GM23338 (cell line): ENCODE measurements at regions not wholly inside any gene's neighbourhood (a gene's known extent, or its start where the extent isn't known, plus 50 kb on each side); places are given as distances from the start of the nearest gene placed in this dataset.

Experiments
- ATAC-seq: fragments of 200-7000 bp; cut with Tn5 transposase; 3 replicates; pipeline ENCODE4 v1.9.1; 2020
- DNase-seq: peaks from one replicate; pipeline ENCODE4 v3.0.0-alpha.2; 2015; ENCODE audit warnings: low spot score
- H2AFZ ChIP-seq: fragments of 200-600 bp; sonication (generic); 2 replicates; pipeline ENCODE4 v1.8.0; 2016; ENCODE audit warnings: antibody characterized with exemption, mild to moderate bottlenecking, moderate library complexity
- H3F3A ChIP-seq: fragments of 200-600 bp; sonication (generic); replicated peaks from 2 replicates; pipeline ENCODE4 v1.8.0; 2017; ENCODE audit warnings: antibody characterized with exemption, mixed run types, low read depth
- H3K27ac ChIP-seq: fragments of 200-600 bp; sonication (generic); 2 replicates; pipeline ENCODE4 v1.6.1; 2016; ENCODE audit warnings: low read depth
- H3K27me3 ChIP-seq: fragments of 200-600 bp; sonication (generic); 2 replicates; pipeline ENCODE4 v1.8.0; 2016; ENCODE audit warnings: mild to moderate bottlenecking, mixed run types, moderate library complexity; ENCODE audit not compliant: insufficient read depth
- H3K36me3 ChIP-seq: fragments of 200-600 bp; sonication (generic); 2 replicates; pipeline ENCODE4 v1.8.0; 2016; ENCODE audit warnings: mild to moderate bottlenecking; ENCODE audit not compliant: insufficient read depth
- H3K4me1 ChIP-seq: fragments of 200-600 bp; sonication (generic); 2 replicates; pipeline ENCODE4 v1.8.0; 2016; ENCODE audit warnings: mild to moderate bottlenecking, moderate library complexity; ENCODE audit not compliant: insufficient read depth
- H3K4me2 ChIP-seq: fragments of 200-600 bp; sonication (generic); 2 replicates; pipeline ENCODE4 v1.7.1; 2017; ENCODE audit warnings: mixed run types
- H3K4me3 ChIP-seq: fragments of 200-600 bp; sonication (generic); 2 replicates; pipeline ENCODE4 v1.6.1; 2016; ENCODE audit warnings: mixed run types
- H3K79me2 ChIP-seq: fragments of 200-600 bp; sonication (generic); replicated peaks from 2 replicates; pipeline ENCODE4 v1.8.0; 2017; ENCODE audit warnings: mild to moderate bottlenecking; ENCODE audit not compliant: insufficient read depth
- H3K9me2 ChIP-seq: fragments of 200-600 bp; sonication (generic); 2 replicates; pipeline ENCODE4 v1.8.0; 2017; ENCODE audit not compliant: insufficient read depth
- H4K20me1 ChIP-seq: fragments of 200-600 bp; sonication (generic); replicated peaks from 2 replicates; pipeline ENCODE4 v1.8.0; 2017; ENCODE audit warnings: mild to moderate bottlenecking; ENCODE audit not compliant: insufficient read depth
- H3K27ac Mint-ChIP-seq: 2 replicates; pipeline ENCODE4 v1.8.0; 2020; ENCODE audit warnings: inconsistent platforms, mild to moderate bottlenecking, moderate library complexity, mixed read lengths
- H3K27me3 Mint-ChIP-seq: 3 replicates; pipeline ENCODE4 v1.8.0; 2022; ENCODE audit warnings: low read depth, mild to moderate bottlenecking, moderate library complexity, mixed read lengths, inconsistent platforms; ENCODE audit not compliant: insufficient read depth, poor library complexity
- H3K36me3 Mint-ChIP-seq: 3 replicates; pipeline ENCODE4 v1.8.0; 2021; ENCODE audit warnings: low read depth, mild to moderate bottlenecking, inconsistent platforms, moderate library complexity, mixed read lengths
- H3K4me1 Mint-ChIP-seq: 3 replicates; pipeline ENCODE4 v1.8.0; 2020; ENCODE audit warnings: mild to moderate bottlenecking, inconsistent platforms, mixed read lengths
- H3K4me3 Mint-ChIP-seq: 3 replicates; pipeline ENCODE4 v1.8.0; 2021; ENCODE audit warnings: moderate library complexity, mild to moderate bottlenecking, inconsistent platforms, mixed read lengths
- H3K9me3 Mint-ChIP-seq: 3 replicates; pipeline ENCODE4 v1.8.0; 2020; ENCODE audit warnings: moderate library complexity, mild to moderate bottlenecking, inconsistent platforms, mixed read lengths
- CREB1 ChIP-seq: fragments of 250-450 bp; sonication (Bioruptor Pico); IDR thresholded peaks from 2 replicates; pipeline ENCODE4 v1.5.0; 2020; ENCODE audit warnings: low read depth, mild to moderate bottlenecking, moderate library complexity
- CTCF ChIP-seq, 2 experiments: fragments of 200-600 bp in 1 of 2; sonication (generic) in 1 of 2; conservative IDR thresholded peaks; 2 replicates each; pipeline versions ENCODE4 v1.5.1 to v1.6.1; 2016 to 2017; ENCODE audit warnings: antibody characterized with exemption in 2 of 2, low read depth in 2 of 2, mild to moderate bottlenecking in 2 of 2, moderate library complexity in 1 of 2
- EZH2 ChIP-seq: fragments of 200-600 bp; sonication (generic); IDR thresholded peaks from one replicate; pipeline ENCODE4 v1.8.0; 2017; ENCODE audit warnings: antibody characterized with exemption, mild to moderate bottlenecking, low read depth; ENCODE audit not compliant: unreplicated experiment
- EZH2phosphoT487 ChIP-seq: fragments of 200-600 bp; sonication (generic); IDR thresholded peaks from one replicate; pipeline ENCODE4 v1.8.1; 2018; ENCODE audit warnings: antibody characterized with exemption; ENCODE audit not compliant: unreplicated experiment
- JUNB ChIP-seq: IDR thresholded peaks from one replicate; pipeline ENCODE4 v1.6.1; 2016; ENCODE audit warnings: antibody characterized with exemption; ENCODE audit not compliant: unreplicated experiment
- NANOG ChIP-seq: IDR thresholded peaks from 2 replicates; pipeline ENCODE4 v1.6.1; 2016; ENCODE audit warnings: antibody characterized with exemption, borderline replicate concordance
- REST ChIP-seq: IDR thresholded peaks from one replicate; pipeline ENCODE4 v1.6.1; 2018; ENCODE audit warnings: antibody characterized with exemption; ENCODE audit not compliant: unreplicated experiment
- ZNF114 ChIP-seq: fragments of 250-450 bp; sonication (Bioruptor Pico); IDR thresholded peaks from 2 replicates; pipeline ENCODE4 v1.5.0; 2020; ENCODE audit warnings: mild to moderate bottlenecking, moderate library complexity
- ZNF331 ChIP-seq: fragments of 250-450 bp; sonication (Bioruptor Pico); IDR thresholded peaks from 2 replicates; pipeline ENCODE4 v1.5.0; 2020; ENCODE audit warnings: low read depth, mild to moderate bottlenecking, moderate library complexity
- ZNF462 ChIP-seq: fragments of 250-450 bp; sonication (Bioruptor Pico); IDR thresholded peaks from 2 replicates; pipeline ENCODE4 v1.5.0; 2020; ENCODE audit warnings: mild to moderate bottlenecking, moderate library complexity

- no peak overlapping the region for H2AFZ ChIP-seq
- H3K9me3 Mint-ChIP-seq = no peaks in the 10 kb centered on the region
- H3K36me3 Mint-ChIP-seq = no peaks in the 10 kb centered on the region
- H3K27ac ChIP-seq = no peak overlapping the region
- H3K4me1 Mint-ChIP-seq = no peaks in the 10 kb centered on the region
- no peaks in the 10 kb centered on the region for H3K27me3 ChIP-seq
- H3K36me3 ChIP-seq = no peaks in the 10 kb centered on the region
- H3K4me3 ChIP-seq = no peak overlapping the region
- H3F3A ChIP-seq = no peaks in the 10 kb centered on the region
- no peak for DNase-seq
- no peak overlapping the region for H3K4me2 ChIP-seq
- H3K27ac Mint-ChIP-seq = no peak overlapping the region
- no peaks in the 10 kb centered on the region for H3K4me1 ChIP-seq
- no peaks in the 10 kb centered on the region for H3K27me3 Mint-ChIP-seq
- no peaks in the 10 kb centered on the region for H3K9me2 ChIP-seq
- no peaks in the 10 kb centered on the region for H3K79me2 ChIP-seq
- ATAC-seq = no peak
- TF ChIP-seq CREB1 (CRISPR knock-in tag) = no peak
- TF ChIP-seq ZNF331 = no peak
- H4K20me1 ChIP-seq = no peaks in the 10 kb centered on the region
- no peak overlapping the region for H3K4me3 Mint-ChIP-seq
Observed at GRCh38 chr4:159910721-159911120, 807.8 kb downstream of the RAPGEF2 start.

GRCh38 chr4:159922119-159922518, 819.2 kb downstream of the RAPGEF2 start:
- no peak overlapping the region for H3K4me2 ChIP-seq
- H3K4me3 ChIP-seq = no peak overlapping the region
- Mint-ChIP-seq H3K9me3 (peaks cover 28% of the 10 kb centered on the region), H3K36me3 (peaks cover 22% of the 10 kb centered on the region), H3K27me3 (peaks cover 4% of the 10 kb centered on the region), H3K27ac (no peak overlapping the region), H3K4me1 (no peaks in the 10 kb centered on the region), H3K4me3 (no peak overlapping the region)
- no peaks in the 10 kb centered on the region for H3K9me2 ChIP-seq
- H3K27ac ChIP-seq = no peak overlapping the region
- ATAC-seq (no peak), DNase-seq (no peak)
- H3K4me1 ChIP-seq = no peaks in the 10 kb centered on the region
- H3K79me2 ChIP-seq = no peaks in the 10 kb centered on the region
- no peaks in the 10 kb centered on the region for H3K27me3 ChIP-seq
- H2AFZ ChIP-seq = no peak overlapping the region
- H3K36me3 ChIP-seq = peaks cover 11% of the 10 kb centered on the region; the same call in 1 of the 2 replicates
- no peaks in the 10 kb centered on the region for H3F3A ChIP-seq
- H4K20me1 ChIP-seq = no peaks in the 10 kb centered on the region
- no peak for TF ChIP-seq REST
- no peak for TF ChIP-seq CREB1 (CRISPR knock-in tag)
- TF ChIP-seq EZH2phosphoT487 = no peak
- no peak for TF ChIP-seq NANOG
- no peak for TF ChIP-seq ZNF462 (CRISPR knock-in tag)
- TF ChIP-seq EZH2 = no peak
- TF ChIP-seq ZNF114 (CRISPR knock-in tag) = no peak
- no peak for TF ChIP-seq ZNF331
- TF ChIP-seq CTCF (conservative IDR thresholded peaks at IDR 0.05; ENCODE audit: low read depth in 2 of 2) = no peak
- no peak for TF ChIP-seq JUNB
